Prostate gland (tissue), 2 donors: ENCODE measurements at regions not wholly inside any gene's neighbourhood (a gene's known extent, or its start where the extent isn't known, plus 50 kb on each side); places are given as distances from the start of the nearest gene placed in this dataset.

Experiments used
- POLR2A ChIP-seq: fragments of 450-650 bp; IDR thresholded peaks from one replicate; pipeline ENCODE4 v1.6.1; 2016; ENCODE audit warnings: antibody characterized with exemption, mild to moderate bottlenecking
- TF ChIP-seq, protein P1 (sequence below), 4 experiments: fragments of 200-600 bp in 2 of 4; fragments of 450-650 bp in 2 of 4; sonication (generic) in 2 of 4; IDR thresholded peaks; 1 replicate in 3 of 4; 2 replicates in 1 of 4; pipeline ENCODE4 v1.5.1; 2016 to 2019; ENCODE audit warnings: antibody characterized with exemption in 4 of 4, mild to moderate bottlenecking in 2 of 4, moderate library complexity in 2 of 4

DNA sequence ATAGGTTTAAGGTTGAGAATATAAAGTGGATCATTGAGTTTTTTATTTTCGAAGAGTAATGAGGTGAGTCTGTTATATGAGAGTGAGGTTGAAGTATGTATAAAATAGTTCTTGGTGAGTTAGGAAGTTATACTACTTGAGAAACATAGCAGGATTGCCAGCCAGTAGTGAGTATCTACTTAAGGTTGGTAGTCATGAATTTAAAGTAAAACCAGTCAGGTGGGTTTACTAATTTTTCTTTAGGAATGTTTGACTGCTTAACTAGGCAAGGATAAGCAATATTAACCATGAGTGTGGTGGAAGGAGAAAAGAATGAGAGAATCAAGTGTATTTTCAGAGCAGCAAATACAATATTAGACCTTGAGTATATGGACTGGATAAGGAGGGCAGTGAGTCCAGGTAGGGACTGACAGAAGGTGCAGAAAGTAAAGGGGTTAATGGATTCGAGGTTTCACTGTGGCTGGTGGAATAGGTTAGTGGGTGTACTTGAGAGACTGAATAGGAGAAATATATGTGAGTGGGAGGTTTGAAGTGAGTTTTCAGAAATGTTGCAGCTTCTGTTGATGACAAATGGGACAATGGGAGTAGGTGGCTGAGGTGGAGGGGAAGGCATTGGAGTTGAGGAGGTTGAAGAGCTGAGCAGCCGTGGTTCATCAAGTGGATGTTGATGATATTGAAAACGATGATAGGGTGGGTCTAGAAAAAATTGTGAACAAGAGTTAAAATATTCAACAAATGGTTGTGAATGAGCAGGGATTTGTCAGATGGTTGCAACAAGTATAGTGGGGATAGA is 232.5 kb upstream of the ASCC3 start:
- TF ChIP-seq POLR2A = no peak
- TF ChIP-seq, protein P1, sequence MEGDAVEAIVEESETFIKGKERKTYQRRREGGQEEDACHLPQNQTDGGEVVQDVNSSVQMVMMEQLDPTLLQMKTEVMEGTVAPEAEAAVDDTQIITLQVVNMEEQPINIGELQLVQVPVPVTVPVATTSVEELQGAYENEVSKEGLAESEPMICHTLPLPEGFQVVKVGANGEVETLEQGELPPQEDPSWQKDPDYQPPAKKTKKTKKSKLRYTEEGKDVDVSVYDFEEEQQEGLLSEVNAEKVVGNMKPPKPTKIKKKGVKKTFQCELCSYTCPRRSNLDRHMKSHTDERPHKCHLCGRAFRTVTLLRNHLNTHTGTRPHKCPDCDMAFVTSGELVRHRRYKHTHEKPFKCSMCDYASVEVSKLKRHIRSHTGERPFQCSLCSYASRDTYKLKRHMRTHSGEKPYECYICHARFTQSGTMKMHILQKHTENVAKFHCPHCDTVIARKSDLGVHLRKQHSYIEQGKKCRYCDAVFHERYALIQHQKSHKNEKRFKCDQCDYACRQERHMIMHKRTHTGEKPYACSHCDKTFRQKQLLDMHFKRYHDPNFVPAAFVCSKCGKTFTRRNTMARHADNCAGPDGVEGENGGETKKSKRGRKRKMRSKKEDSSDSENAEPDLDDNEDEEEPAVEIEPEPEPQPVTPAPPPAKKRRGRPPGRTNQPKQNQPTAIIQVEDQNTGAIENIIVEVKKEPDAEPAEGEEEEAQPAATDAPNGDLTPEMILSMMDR (IDR thresholded peaks at IDR 0.05) = no peak
